PFSK-1 (cell line): ENCODE measurements at regions not wholly inside any gene's neighbourhood (a gene's known extent, or its start where the extent isn't known, plus 50 kb on each side); places are given as distances from the start of the nearest gene placed in this dataset.

ENCODE experiments used
- FOXP2 ChIP-seq: optimal IDR thresholded peaks from 2 replicates; pipeline ENCODE3; 2011; ENCODE audit warnings: borderline replicate concordance, control low read depth, inconsistent platforms; ENCODE audit not compliant: insufficient read depth; ENCODE audit errors: extremely low read length, extremely low read depth
- POLR2AphosphoS5 ChIP-seq: IDR thresholded peaks from 2 replicates; pipeline ENCODE4 v1.6.1; 2012; ENCODE audit warnings: low read depth, mild to moderate bottlenecking, control low read depth, low read length, moderate library complexity
- SIN3A ChIP-seq: IDR thresholded peaks from 2 replicates; pipeline ENCODE4 v1.6.1; 2012; ENCODE audit warnings: mild to moderate bottlenecking, low read length, moderate library complexity, borderline replicate concordance; ENCODE audit not compliant: insufficient read depth
- TAF1 ChIP-seq: IDR thresholded peaks from 2 replicates; pipeline ENCODE4 v1.6.1; 2012; ENCODE audit warnings: low read length, control low read depth, borderline replicate concordance; ENCODE audit not compliant: insufficient read depth
- TF ChIP-seq, protein P1 (sequence below), 2 experiments: IDR thresholded peaks; 2 replicates each; pipeline versions ENCODE4 v1.6.1 to v1.8.0; 2011 to 2012; ENCODE audit warnings: low read depth in 2 of 2, low read length in 2 of 2, control low read depth in 1 of 2, inconsistent platforms in 1 of 2, mild to moderate bottlenecking in 1 of 2, moderate library complexity in 1 of 2; ENCODE audit not compliant: insufficient read depth in 1 of 2

DNA sequence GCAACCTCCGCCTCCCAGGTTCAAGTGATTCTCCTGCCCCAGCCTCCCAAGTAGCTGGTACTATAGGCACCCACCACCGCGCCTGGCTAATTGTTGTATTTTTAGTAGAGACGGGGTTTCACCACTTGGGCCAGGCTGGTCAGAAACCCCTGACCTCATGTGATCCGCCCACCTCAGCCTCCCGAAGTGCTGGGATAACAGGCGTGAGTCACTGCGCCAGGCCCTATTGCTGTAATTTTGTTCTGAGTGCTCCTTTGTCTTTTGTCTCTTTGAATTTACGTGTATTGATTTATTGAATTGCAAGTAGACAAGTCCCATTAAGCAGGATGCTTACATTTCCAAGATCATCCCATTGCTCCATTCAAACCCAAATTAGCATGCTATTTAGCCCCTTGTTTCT is 186.7 kb downstream of the MSX2 start:
- TF ChIP-seq, protein P1, sequence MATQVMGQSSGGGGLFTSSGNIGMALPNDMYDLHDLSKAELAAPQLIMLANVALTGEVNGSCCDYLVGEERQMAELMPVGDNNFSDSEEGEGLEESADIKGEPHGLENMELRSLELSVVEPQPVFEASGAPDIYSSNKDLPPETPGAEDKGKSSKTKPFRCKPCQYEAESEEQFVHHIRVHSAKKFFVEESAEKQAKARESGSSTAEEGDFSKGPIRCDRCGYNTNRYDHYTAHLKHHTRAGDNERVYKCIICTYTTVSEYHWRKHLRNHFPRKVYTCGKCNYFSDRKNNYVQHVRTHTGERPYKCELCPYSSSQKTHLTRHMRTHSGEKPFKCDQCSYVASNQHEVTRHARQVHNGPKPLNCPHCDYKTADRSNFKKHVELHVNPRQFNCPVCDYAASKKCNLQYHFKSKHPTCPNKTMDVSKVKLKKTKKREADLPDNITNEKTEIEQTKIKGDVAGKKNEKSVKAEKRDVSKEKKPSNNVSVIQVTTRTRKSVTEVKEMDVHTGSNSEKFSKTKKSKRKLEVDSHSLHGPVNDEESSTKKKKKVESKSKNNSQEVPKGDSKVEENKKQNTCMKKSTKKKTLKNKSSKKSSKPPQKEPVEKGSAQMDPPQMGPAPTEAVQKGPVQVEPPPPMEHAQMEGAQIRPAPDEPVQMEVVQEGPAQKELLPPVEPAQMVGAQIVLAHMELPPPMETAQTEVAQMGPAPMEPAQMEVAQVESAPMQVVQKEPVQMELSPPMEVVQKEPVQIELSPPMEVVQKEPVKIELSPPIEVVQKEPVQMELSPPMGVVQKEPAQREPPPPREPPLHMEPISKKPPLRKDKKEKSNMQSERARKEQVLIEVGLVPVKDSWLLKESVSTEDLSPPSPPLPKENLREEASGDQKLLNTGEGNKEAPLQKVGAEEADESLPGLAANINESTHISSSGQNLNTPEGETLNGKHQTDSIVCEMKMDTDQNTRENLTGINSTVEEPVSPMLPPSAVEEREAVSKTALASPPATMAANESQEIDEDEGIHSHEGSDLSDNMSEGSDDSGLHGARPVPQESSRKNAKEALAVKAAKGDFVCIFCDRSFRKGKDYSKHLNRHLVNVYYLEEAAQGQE (IDR thresholded peaks at IDR 0.05; ENCODE audit: insufficient read depth in 1 of 2, low read depth in 2 of 2, low read length in 2 of 2) = no peak
- TF ChIP-seq FOXP2 (no peak), POLR2AphosphoS5 (no peak), SIN3A (no peak), TAF1 (no peak)

DNA sequence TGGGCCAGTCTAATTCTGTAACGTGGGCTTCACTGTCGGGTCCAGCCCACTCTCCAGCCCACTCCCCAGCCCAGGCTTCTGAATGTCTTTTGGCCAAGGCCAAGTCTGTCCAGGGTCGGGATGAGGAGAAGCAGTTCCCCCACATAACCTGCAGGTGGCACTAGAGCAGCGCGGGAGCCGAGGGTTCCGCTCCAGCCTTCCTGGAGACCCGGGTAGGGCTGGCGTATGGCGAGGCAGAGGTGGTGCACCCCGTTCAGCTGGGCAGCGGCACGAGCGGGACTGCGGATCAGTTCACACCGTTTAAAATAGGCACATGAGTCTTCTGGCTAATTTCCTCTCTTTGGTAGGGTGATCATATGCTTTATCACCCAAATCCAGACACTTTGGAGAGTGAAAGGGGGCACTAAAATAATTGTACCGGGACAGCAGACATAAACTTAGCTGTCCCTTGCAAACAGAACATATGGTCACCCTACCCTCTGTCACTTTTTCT is 185.9 kb downstream of the MSX2 start:
- TF ChIP-seq FOXP2 = no peak
- TF ChIP-seq SIN3A = no peak
- no peak for TF ChIP-seq POLR2AphosphoS5
- TF ChIP-seq, protein P1 (IDR thresholded peaks at IDR 0.05; ENCODE audit: insufficient read depth in 1 of 2, low read depth in 2 of 2, low read length in 2 of 2) = no peak
- TF ChIP-seq TAF1 = no peak

DNA sequence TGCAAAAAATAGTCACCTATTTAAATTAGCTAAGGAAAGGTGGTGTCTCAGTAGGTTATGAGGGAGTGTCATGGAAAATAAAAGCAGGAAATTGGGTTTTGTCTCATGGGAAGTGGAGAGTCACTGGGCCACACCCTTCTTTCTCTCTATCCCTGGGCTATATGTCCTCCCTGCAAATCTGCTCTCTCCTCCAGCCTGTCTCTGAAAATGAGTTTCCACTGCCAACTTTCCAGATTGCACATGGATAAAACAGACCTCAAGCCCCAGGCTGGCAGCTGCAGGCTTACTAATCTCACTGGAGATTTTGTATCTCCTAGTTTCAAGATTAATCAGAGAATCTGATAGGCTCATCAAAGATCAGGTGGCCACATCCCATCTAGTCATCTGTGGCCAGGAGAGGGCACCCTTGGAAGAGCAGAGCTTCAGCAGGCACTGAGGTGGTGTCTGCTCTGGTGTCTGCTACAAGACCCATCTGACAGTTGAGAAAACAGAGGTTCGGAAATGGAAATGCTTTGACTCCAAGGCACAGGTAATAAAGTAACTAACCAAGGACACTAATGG is 178.9 kb downstream of the MSX2 start:
- TF ChIP-seq, protein P1 (IDR thresholded peaks at IDR 0.05; ENCODE audit: insufficient read depth in 1 of 2, low read depth in 2 of 2, low read length in 2 of 2) = no peak
- TF ChIP-seq POLR2AphosphoS5 = no peak
- TF ChIP-seq FOXP2 = no peak
- TF ChIP-seq TAF1 = no peak
- TF ChIP-seq SIN3A = no peak

DNA sequence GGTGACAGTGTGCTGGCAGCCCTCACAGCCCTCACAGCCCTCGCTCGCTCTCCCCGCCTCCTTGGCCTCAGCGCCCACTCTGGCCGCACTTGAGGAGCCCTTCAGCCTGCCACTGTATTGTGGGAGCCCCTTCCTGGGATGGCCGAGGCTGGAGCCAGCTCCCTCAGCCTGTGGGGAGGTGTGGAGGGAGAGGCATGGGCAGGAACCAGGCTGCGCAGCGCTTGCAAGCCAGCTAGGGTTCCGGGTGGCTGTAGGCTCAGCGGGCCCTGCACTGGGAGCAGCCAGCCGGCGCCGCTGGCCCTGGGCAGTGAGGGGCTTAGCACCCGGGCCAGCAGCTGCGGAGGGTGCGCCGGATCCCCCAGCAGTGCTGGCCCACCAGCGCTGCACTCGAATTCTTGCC is 177.0 kb downstream of the MSX2 start:
- TF ChIP-seq TAF1 (no peak), SIN3A (no peak), POLR2AphosphoS5 (no peak), FOXP2 (no peak)
- TF ChIP-seq, protein P1 (IDR thresholded peaks at IDR 0.05; ENCODE audit: insufficient read depth in 1 of 2, low read depth in 2 of 2, low read length in 2 of 2) = no peak

DNA sequence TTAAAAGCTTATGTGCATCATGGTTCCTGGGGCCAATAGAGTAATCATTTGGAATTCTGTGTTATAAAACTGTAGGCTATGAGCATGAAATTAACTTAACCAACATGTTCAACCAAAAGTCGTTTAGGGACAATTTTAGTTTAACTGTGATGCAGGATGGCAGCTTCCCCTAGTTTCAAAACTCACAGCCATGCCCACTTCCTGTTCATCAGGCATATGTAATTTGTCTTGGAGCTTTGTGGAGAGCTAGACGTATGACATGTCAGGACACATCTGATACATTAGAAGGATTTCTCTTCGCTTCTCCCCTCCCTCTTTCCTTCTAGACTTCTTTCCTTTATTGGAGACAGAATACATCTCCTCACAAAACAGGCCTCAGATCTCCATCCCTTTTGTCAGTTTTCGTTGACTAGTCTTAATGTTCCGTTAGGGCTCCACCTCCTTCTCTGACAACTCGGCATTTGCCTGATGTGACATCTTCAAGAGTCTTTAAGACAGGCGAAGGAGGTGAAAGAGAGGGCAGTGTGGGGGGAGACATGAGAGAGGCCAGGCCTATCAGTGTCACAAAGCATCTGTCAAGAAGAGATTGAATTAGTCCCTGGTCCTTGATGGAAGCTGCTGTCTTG is 176.0 kb downstream of the MSX2 start:
- TF ChIP-seq POLR2AphosphoS5 = no peak
- TF ChIP-seq FOXP2 = no peak
- no peak for TF ChIP-seq TAF1
- TF ChIP-seq, protein P1 (IDR thresholded peaks at IDR 0.05; ENCODE audit: insufficient read depth in 1 of 2, low read depth in 2 of 2, low read length in 2 of 2) = no peak
- TF ChIP-seq SIN3A = no peak
